HG03520 (cell line): ENCODE measurements at regions not wholly inside any gene's neighbourhood (a gene's known extent, or its start where the extent isn't known, plus 50 kb on each side); places are given as distances from the start of the nearest gene placed in this dataset.
"Not testable (repeated sequence)": the region's sequence is repeated elsewhere in the genome, so short reads cannot be mapped to it uniquely, and the experiment has no call there.

Source experiments
- ATAC-seq: cut with Tn5 transposase; IDR thresholded peaks from one replicate; pipeline ENCODE4 v1.9.1; 2021; ENCODE audit warnings: mild to moderate bottlenecking, moderate library complexity; ENCODE audit not compliant: unreplicated experiment

DNA sequence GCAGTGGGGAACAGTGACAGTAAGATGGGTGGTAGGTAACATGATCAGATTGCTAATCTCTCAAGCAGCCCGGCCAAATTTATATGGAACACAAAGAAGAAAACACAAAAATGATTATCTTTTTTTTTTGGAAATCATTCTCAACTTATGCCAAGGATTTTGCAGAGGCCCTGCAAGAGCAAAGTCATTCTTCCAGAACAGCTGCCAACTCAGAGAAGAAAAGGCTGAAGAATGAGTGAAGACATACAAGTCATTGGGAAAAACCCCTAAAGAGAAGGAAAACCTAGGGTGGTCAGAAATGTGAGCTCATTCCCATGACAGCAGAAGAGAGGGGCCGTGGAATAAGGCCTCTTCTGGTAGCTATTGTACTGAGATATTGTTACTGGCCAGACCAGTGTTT, 246.7 kb downstream of the SHOX2 start:
- no peak for ATAC-seq

DNA sequence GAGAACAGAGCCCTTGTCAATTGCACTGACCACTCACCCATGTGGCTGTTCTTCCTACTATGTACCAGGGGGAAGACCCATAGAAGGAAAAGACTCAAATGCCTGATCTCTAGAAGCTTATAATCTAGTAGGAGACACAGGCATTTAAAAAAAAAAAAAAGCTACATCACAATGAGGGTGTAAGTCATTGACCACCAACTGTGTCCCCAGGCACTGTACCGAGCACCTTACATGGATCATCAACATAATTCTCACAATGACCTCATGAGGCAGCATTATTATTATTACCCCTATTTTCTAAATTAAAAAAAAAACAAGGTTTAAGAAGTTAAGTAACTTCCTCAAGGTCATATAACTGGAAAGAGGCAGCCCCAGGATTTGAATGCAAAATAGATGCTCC, 247.4 kb downstream of the SHOX2 start:
- ATAC-seq = no peak

DNA sequence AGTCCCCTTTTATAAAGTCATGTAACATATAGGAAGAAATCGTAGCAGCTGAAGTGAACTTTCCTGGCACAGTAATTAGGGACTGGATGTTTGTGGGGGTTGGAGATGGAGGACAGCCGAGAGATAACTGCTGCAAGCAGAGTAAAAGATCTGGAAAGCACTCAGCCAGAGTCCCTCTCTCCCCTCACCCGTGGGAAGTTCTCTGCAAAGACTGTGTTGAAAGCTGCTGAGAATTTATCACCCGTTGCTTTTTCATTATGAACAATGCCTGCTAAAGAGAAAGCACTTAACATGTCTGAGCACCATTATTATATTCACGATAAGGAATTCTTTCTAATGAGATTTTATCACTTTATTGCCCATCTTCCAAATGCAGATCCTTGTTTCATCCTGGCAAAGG, 248.8 kb downstream of the SHOX2 start:
- ATAC-seq = no peak

DNA sequence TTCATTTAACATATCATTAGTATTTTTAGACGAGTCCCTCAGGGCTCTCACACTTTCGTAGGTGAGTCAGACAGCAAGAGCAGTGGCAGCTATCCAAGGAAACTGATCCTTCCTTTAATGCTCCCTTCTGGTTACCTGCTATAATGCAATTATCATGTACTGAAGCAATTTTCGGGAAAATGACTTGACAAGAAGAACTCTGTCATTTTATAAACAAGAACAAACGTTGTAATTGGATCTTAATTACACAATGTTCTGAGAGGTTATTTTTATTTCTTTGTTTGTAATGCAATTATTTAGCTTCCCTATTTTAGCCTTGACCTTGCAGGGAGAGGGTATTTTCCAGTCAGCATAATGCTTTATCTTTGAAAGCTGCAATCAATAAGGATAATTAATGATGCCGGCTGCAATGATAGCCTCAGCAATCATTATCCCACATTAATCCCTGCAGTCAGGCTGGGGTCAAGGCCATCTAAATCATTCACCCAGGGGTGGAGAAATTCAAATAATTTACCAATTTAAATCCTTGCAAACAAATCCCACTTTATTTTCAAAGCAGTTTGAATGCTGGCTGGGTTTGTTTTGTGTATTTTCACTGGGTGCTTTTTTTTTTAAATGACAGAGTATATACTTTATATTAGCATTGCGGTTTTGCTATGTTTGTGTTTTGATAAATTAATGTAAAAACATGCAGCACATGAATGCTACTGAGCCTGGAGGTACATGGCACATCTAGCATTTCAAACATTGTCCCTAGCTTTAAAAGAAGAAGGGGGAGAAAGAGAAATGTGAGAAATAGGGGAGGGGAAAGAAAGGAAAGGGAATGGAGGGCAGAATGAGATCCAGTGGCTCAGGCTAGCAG, 249.9 kb downstream of the SHOX2 start:
- no peak for ATAC-seq

DNA sequence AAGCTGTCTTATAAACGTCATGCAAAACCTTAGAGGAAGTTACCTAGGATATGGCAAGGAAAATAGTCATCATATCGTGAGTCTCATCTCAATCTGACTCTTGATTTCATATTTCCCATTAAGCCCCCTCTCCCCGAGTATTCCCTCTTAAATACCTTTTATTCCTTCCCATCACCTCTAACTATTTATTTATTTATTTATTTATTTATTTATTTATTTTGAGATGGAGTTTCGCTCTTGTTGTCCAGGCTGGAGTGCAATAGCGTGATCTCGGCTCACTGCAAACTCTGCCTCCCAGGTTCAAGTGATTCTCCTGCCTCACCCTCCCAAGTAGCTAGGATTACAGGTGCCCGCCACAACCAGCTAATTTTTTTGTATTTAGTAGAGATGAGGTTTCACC, 260.4 kb downstream of the SHOX2 start:
- ATAC-seq = not testable (repeated sequence)

DNA sequence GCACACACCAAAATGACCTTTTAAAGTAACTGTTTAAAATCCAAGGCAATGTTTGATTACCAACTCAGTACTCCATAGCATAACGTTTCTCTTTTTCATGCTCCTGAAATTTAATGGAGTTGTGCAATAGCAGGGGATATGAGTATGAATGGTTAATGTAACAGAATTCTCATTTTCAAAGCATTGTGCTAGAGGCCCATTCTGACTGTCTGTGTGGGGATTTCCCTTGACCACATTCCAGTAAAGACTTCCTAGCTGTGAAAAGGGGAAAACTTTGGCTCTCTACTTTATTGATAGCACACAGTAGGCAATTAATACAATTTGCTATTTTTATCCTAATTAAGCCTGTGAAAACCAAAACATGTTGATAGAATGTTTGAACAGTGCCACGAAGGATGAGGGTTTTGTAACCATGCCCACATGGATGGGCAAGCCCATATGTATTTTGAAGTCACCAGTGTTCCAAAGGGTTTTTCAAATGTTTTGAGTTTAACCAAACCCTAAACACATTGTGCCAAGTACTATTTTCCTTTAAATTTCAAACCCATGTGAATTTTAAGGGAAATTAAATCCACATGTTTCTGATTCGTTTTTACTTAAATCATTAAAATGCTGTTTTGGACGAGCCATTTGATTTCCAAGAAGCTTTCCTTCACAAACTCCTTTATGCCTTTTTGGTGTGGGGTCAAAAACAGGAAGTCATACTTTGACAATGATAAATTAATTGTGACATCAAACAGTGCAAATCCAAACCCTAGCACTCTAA, 261.2 kb downstream of the SHOX2 start:
- ATAC-seq = no peak

DNA sequence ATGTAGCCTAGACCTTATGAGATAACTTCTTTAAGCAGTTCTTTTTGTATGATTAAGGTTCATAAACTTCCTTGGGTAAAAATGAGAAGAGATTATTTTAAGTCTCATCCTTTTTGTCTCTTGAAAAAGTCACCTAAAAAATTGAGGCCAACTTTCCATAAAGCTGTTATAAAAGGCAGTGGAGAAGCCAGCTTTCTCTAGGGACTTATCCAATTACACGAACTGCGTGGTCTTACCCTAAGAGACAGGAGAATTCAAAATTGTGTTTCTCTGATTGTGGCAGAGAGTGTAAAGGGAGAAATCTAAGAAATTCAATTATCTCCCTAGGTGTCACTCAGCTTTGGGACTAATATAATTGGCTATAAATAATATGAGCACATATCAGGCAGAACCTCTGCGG, 262.0 kb downstream of the SHOX2 start:
- ATAC-seq = no peak

DNA sequence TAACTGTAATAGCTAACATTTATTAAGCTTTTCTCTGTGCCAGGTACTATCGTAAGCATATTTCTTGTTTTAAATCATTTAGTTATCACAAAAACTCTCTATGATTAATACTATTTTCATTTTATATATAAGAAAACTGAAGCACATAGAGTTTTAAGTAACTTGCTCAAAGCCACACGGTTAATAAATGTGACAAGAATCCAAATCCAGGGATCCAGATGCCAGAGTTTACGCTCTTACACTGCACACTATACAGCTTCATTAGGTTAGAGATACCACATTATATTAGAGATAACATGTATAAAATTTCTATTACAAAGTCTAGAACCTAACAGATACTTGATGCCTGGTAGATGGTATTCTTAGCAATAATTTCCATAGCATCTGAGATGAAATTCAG, 265.2 kb downstream of the SHOX2 start:
- ATAC-seq = no peak

DNA sequence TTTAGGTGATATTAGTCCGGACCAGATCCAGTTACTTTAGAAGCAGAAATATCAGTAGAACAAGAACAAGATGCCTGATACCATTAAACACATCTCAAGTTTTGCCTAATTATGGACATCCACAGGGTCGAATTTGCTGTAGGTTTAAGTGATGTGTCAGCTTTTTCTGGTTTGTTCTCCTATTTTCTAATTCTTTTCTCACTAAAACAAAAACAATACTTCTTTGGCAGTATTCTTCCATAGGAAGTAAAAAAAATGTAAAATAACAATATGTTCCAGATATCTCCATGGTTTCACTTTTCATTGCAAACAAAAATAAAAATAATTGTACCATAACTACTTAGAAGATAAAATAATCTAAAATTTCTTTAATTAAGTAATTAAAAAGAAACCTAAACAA, 265.7 kb downstream of the SHOX2 start:
- ATAC-seq = no peak

DNA sequence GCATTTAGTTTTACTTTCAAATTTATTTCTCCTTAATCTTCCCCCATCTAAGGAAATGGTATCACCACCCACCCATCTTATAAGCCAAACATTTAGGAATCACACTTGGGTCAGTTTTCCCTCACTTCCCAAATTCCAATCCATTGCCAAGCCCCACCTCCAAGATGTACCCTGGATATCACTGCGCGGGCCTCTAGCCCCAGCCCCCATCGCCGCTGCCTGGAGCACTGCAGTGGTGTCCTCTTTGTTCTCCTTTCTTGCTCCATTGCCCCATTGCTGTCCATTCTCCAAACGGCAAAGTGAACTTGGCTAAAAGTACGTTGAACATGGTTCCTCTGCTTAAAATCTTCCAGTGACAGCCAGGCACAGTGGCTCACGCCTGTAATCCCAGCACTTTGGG, 267.8 kb downstream of the SHOX2 start:
- ATAC-seq = no peak

DNA sequence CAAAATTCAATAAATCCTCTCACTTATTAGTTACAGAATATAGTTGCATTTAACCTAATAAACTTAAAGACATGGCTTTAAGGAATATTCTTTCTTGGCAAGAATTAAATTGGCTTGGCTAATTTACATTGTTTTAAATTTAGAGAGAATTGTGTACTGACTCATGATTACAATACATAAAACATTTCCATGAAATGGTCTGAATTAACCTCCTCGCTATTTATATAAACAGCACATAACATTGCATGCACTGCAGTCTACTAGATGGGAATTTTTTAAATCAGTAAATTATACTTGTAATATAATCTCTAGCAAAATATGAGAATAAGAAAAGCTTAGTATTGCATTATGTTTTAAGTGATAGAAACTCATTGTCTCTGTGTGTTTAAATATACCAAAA, 268.9 kb downstream of the SHOX2 start:
- ATAC-seq = no peak

DNA sequence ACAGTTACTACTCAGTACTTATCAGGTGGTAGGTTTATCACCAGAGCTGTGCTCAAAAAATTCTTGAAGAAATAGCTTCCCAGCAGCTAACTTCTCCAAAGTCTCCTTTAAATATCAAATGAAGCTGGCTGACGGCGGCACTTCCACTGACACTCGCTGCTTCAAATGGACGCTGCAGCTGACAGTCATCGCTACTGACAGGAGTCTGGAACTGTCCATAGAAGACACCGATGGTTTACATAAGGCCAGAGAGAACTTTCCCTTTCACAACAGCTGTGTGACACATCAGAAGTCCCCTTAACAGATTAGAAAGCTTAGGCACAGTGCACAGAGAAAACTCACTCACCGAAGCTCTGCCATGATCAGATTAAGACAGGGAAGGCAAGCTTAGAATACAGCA, 270.2 kb downstream of the SHOX2 start:
- ATAC-seq = no peak

DNA sequence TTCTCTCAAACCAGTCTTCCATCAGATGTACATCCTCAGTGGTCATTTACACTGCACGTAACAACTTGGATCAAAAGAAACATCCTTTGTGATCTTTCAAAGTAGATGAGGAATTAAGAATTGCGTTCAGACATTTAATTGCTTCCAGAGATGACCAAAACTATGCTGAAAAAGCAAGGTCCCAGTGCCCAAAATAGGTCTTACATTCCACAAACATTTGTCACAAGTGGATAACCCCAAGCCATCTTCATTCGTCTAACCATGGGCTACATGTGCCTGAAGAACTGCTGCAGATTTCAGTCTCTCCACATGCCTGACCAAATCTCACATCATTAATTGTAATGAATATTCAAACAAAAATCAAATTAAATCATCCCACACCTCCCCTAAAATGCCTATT, 273.6 kb downstream of the SHOX2 start:
- ATAC-seq = no peak

DNA sequence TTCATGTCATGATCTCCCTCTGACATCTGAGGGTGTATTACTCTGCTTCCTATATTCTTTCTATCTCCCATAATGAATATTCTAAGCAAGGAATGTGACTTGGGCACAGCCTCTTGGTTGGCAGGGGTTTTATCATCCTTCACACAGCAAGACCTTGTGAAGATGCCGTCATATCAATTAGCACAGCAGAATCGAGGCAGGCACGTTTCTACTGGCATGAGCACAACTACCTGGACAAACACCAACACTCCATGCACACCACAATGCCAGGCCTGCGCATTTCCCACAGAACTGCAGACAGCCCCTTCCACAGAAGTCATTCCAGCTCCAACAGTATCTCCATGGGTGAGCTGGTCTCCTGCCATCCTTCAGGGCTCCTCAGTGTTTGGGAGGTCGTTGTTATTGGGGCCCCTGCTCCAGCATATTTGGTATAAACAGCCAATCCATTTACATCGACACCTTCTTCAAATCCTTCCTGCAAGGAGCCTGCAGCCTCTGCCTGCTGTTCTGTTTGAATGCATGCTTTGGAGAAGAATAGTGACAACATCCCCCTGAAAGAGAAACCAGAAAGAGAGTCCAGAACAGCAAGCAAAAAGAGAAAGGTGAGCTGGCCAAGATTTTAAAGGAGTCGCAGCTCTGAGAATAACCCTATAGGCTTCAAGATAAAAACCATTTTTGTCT, 275.5 kb downstream of the SHOX2 start:
- no peak for ATAC-seq

DNA sequence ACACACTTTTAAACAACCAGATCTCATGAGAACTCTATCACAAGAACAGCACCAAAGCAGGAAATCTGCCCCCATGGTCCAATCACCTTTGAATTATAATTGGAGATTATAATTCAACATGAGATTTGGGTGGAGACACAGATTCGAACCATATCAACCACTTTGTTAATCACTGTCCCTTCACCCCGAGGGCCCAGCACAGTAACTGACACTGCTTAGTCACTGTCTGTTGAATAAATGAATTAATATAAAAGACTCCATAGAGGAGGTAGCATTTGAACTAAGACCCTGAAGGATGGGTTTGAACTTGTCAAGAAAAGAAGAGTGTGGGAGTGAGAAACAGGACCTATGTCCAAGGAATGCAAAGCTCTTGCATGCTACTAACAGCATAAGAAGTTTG, 276.4 kb downstream of the SHOX2 start:
- ATAC-seq = no peak

DNA sequence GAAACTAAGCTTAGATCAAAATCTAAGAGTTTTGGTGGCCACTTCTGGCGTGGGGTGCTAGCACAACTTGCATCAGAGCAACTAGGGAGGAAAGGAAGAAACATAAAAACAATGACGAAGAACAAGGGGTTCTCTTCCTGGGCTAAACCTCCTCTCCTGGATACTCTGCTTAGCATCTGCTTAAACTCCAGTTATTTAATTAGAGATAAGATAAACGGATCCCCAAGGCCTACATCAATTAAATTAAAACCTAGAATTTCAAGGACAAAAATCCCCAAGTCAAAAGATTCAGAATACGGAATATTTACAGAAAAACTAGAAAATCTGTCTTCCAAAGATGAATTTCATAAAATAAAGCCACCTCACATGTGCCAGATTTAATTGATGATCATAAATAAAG, 281.9 kb downstream of the SHOX2 start:
- ATAC-seq = no peak

DNA sequence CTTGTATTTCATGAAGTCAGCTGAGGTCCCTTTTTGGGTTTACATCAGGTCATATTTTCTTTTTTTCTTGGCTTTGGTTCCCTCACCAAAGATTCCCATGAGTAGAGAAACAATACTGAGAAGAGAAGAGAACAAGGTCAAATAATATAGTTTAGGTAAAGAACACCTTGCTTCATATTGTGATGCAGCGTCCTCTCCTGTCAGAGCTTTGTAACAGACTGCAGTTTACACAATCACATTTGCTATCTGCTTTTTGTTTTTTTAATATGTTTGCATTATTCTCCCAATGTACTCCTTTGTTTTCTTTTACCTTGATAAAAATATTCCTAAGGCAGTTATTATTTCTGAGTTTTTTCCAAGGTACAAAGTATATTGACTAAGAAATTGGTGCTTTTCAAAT, 283.2 kb downstream of the SHOX2 start:
- ATAC-seq = no peak

DNA sequence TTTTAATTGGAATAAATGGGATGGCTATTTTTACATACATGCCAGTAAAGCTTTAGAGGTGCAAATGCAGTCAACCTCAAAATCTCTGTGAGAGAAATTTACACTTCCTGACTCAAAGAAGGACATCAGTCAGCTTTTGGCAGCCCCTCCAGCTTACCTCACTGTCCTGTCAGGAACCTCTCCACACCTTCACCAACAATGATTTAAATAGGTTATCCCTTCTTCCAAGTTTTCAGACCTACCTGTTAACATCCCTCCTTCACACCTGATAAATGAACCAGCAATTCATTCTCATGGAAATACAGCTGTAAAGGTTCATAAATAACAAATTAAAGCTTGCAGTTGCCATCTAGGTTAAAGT, 286.1 kb downstream of the SHOX2 start:
- ATAC-seq = no peak

DNA sequence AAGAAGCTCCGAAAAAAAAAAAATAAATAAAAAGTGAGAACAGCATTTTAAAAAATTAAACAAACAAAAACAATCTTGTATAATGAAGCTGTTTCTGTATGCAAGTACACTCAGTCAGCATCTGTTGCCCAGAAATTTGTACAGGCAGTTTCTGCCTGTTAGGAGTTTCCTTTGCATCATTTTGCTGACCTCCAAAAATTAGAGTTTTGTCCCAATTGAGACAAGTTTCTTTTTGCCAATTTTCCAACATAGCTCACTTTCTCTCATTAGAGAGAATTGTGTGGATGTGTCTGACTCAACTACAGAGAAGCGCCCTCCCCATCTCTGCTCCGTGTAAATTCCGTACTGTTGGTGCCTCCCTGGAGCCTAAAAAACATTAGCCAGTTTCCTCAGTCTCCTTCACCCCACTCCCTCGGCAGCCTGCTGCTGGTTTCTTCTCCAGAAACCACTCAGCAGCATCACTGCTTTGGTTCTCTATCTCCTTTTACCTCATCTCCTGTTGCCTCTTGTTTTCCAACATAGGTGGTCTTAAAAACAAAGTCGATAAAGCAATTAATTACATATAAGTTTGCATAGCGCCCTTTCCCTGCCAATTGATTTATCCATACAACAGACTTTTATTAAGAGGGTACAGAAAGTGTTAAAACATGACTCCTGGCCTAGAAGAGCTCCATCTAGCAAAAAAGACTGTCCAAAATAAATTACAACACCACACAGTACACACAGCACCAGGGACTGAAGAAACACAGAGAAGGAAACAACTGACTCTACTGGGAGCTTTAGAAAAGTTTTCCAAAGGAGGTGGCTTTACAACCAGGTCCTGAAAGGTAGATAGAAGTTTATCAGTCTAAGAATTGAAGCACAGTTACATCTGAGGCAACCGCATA, 286.7 kb downstream of the SHOX2 start:
- no peak for ATAC-seq

DNA sequence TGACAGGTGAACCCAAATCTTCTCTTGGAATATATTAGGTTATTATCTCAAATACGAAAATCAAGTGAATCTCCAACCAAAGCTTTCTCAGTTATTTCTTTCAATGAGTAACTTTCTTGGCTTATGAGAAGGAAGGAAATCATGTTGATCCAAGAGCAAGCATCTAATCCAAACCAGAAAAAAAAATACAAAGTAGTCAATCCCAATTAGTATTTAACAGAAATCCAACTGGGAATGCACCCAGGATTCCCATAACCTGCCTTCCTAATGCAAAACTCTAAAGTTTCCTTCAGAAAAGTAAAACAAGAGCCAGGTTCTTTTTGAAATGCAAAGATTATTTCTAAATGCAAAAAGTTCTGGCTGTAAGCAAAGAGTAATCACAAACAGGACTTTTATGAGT, 289.3 kb downstream of the SHOX2 start:
- ATAC-seq = no peak

DNA sequence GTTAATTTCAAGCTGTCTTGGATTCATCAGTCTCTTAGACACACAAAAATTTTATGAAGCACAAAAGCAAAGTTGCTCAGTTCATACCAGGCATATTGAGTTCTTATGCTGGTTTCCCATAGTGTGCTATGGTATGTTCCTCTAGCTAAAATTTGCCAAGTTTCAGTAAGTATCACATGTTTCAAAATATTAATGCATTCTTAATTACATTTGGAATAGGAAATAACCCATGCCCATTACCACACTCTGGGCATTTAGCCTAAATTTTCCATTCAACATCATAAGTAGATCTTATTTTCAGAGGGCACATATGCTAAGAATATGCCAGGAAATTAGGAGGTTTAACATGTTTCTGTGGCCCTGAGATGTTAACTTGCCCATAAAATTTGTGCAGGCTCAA, 289.9 kb downstream of the SHOX2 start:
- ATAC-seq = no peak
